Adrenal gland (tissue), 9 donors: ENCODE measurements at regions not wholly inside any gene's neighbourhood (a gene's known extent, or its start where the extent isn't known, plus 50 kb on each side); places are given as distances from the start of the nearest gene placed in this dataset.

ENCODE experiments used
- DNase-seq, 7 donors: peaks; one replicate each; pipeline ENCODE4 v3.0.0-alpha.2; 2019 to 2020
- H3K27ac ChIP-seq, 5 donors: fragments of 200-600 bp; sonication (generic) in 4 of 5; 1 replicate in 3 of 5; 2 replicates in 2 of 5; pipeline versions ENCODE4 v1.5.1 to v1.8.0; 2016 to 2020; ENCODE audit warnings: mild to moderate bottlenecking in 1 of 5
- H3K27me3 ChIP-seq: fragments of 200-600 bp; 2 replicates; pipeline ENCODE4 v1.8.0; 2021
- H3K36me3 ChIP-seq, 2 donors: fragments of 200-600 bp; replicated peaks in 1 of 2; 1 replicate in 1 of 2; 2 replicates in 1 of 2; pipeline versions ENCODE4 v1.5.1 to v1.8.0; 2018 to 2022
- H3K4me1 ChIP-seq, 2 donors: fragments of 200-600 bp; replicated peaks in 1 of 2; 1 replicate in 1 of 2; 2 replicates in 1 of 2; pipeline versions ENCODE4 v1.5.1 to v1.8.0; 2018 to 2021
- H3K4me3 ChIP-seq, 4 donors: fragments of 200-600 bp; sonication (generic) in 3 of 4; one replicate each; pipeline ENCODE4 v1.5.1; 2016 to 2018
- H3K9me3 ChIP-seq, 3 donors: fragments of 200-600 bp; sonication (generic) in 1 of 3; replicated peaks in 1 of 3; 1 replicate in 2 of 3; 2 replicates in 1 of 3; pipeline versions ENCODE4 v1.5.1 to v1.8.0; 2016 to 2021
- CTCF ChIP-seq, 6 experiments: fragments of 450-650 bp in 4 of 6; fragments of 200-600 bp in 2 of 6; sonication (generic) in 1 of 6; IDR thresholded peaks; 1 replicate in 5 of 6; 2 replicates in 1 of 6; pipeline versions ENCODE4 v1.5.1 to v1.8.0; 2016 to 2021; ENCODE audit warnings: antibody characterized with exemption in 6 of 6, mild to moderate bottlenecking in 2 of 6, moderate library complexity in 1 of 6
- POLR2A ChIP-seq, 2 donors: fragments of 450-650 bp; IDR thresholded peaks; one replicate each; pipeline ENCODE4 v1.6.1; 2017; ENCODE audit warnings: antibody characterized with exemption in 2 of 2, mild to moderate bottlenecking in 2 of 2, moderate library complexity in 1 of 2
- WGBS, 4 donors: extraction: QIAGEN DNeasy Blood & Tissue Kit in 2 of 4; methylation state at CpG; one replicate each; pipeline versions ENCODE4 v1.1.5 to v1.1.7; 2013 to 2017; 5-methylcytosine and 5-hydroxymethylcytosine counted together
- intact Hi-C, 2 donors: fragments of 100-400 bp; cut with DNase I; formaldehyde crosslinking; loops; one replicate each; pipeline versions ENCODE4 v1.14.1 to v1.15.0; 2022 to 2023
- donor health status: healthy with polysubstance abuse.
- donor health status: Bipolar disorder and iron deficiency.
- donor health status: DM: yes; HTN: yes; CAD: no.
- donor health status: DM: no; HTN: no; CAD: no.
- donor health status: DM: no; HTN: no; CAD: no.

- Histone ChIP-seq H3K27me3 (no peaks in the 10 kb centered on the region), H3K4me3 (no peak overlapping the region), H3K4me1 (peaks cover 0 to 8% of the 10 kb centered on the region in 2 donors), H3K36me3 (no peaks in the 10 kb centered on the region), H3K27ac (no peak overlapping the region), H3K9me3 (no peaks in the 10 kb centered on the region)
- TF ChIP-seq POLR2A (IDR thresholded peaks at IDR 0.05), result no peak
- no peak for TF ChIP-seq CTCF (IDR thresholded peaks at IDR 0.05)
- intact Hi-C loops, result no loop called here
- WGBS, 4 donors, result 76 to 86% (median 83%) methylated on average over 4 of the region's 4 CpGs
- DNase-seq, result no peak
These were observed 348.1 kb downstream of the ETS1 start for GRCh38 chr11:128239306-128239705.

GRCh38 chr11:128238521-128239265, 348.7 kb downstream of the ETS1 start:
- Histone ChIP-seq H3K36me3 (no peaks in the 10 kb centered on the region), H3K4me3 (no peak overlapping the region), H3K27me3 (no peaks in the 10 kb centered on the region), H3K27ac (no peak overlapping the region), H3K9me3 (no peaks in the 10 kb centered on the region), H3K4me1 (peaks cover 0 to 8% of the 10 kb centered on the region in 2 donors)
- no peak for DNase-seq
- TF ChIP-seq CTCF (IDR thresholded peaks at IDR 0.05) (no peak), POLR2A (IDR thresholded peaks at IDR 0.05) (no peak)
- intact Hi-C loops, result no loop called here
- WGBS, 4 donors, result 23 to 58% (median 36%) methylated on average over 1 of the region's 1 CpG

- no peaks in the 10 kb centered on the region for H3K36me3 ChIP-seq
- H3K9me3 ChIP-seq, result no peaks in the 10 kb centered on the region
- peaks cover 0 to 8% of the 10 kb centered on the region in 2 donors for H3K4me1 ChIP-seq
- TF ChIP-seq POLR2A (IDR thresholded peaks at IDR 0.05), result no peak
- TF ChIP-seq CTCF (IDR thresholded peaks at IDR 0.05), result no peak
- H3K4me3 ChIP-seq, result no peak overlapping the region
- intact Hi-C loops, result no loop called here
- DNase-seq, result no peak
- no peak overlapping the region for H3K27ac ChIP-seq
- 93 to 95% (median 94%) methylated on average over 11 to 49 of the region's 49 CpGs for WGBS, 4 donors
- no peaks in the 10 kb centered on the region for H3K27me3 ChIP-seq
These were observed 350.6 kb downstream of the ETS1 start for GRCh38 chr11:128236506-128237498.

GRCh38 chr11:128235958-128236357, 351.4 kb downstream of the ETS1 start:
- 48 to 73% (median 58%) methylated on average over 4 of the region's 4 CpGs for WGBS, 4 donors
- Histone ChIP-seq H3K36me3 (no peaks in the 10 kb centered on the region), H3K9me3 (no peaks in the 10 kb centered on the region), H3K27me3 (no peaks in the 10 kb centered on the region), H3K4me3 (no peak overlapping the region), H3K4me1 (peaks cover 0 to 7% of the 10 kb centered on the region in 2 donors), H3K27ac (no peak overlapping the region)
- no peak for DNase-seq
- TF ChIP-seq POLR2A (IDR thresholded peaks at IDR 0.05), result no peak
- TF ChIP-seq CTCF (IDR thresholded peaks at IDR 0.05), result no peak
- intact Hi-C loops, result no loop called here
